ENCODE measurements at regions not wholly inside any gene's neighbourhood (a gene's known extent, or its start where the extent isn't known, plus 50 kb on each side); places are given as distances from the start of the nearest gene placed in this dataset.

DNA sequence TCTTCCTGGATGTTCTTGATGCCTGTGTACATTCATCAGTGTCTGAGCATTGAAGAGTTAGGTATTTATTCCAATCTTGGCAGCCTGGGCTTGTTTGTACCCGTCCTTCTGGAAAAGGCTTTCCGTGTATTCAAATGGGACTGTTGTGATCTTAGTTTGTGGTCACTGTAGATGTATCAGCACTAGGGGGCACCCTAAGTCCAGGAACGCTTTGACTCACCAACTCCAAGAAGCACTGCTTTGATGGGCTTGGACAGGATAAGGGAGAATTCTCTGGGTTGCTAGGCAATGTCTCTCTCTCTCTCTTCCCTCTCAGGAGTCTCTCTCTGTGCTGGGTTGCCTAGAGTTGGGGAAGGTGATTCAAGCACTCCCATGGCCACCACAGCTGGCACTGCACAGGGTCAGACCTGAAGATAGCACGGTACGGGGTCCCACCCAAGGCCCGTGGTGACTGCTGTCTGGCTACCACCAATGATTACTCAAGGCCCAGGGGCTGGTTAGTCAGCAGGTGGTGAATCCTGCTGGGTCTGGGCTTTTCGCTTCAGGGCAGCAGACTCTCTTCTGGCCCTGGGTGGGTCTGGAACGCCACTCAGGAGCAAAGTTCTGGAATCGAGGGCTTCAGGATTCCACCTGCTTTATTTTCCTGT is 211.1 kb upstream of the RGS6 start:
- TF ChIP-seq PREB (CRISPR knock-in tag; IDR thresholded peaks at IDR 0.05; ENCODE audit: borderline replicate concordance) = no peak
- TF ChIP-seq E2F5 (CRISPR knock-in tag; IDR thresholded peaks at IDR 0.05) = no peak
- TF ChIP-seq CTCF (IDR thresholded peaks at IDR 0.05) = peak; percentile 54
- TF ChIP-seq USF2 (CRISPR knock-in tag; IDR thresholded peaks at IDR 0.05) = no peak
- TF ChIP-seq CBFB (CRISPR knock-in tag; IDR thresholded peaks at IDR 0.05; ENCODE audit: low read depth) = no peak
- TF ChIP-seq NR1H2 (CRISPR knock-in tag; IDR thresholded peaks at IDR 0.05) = no peak
- TF ChIP-seq, protein P1, sequence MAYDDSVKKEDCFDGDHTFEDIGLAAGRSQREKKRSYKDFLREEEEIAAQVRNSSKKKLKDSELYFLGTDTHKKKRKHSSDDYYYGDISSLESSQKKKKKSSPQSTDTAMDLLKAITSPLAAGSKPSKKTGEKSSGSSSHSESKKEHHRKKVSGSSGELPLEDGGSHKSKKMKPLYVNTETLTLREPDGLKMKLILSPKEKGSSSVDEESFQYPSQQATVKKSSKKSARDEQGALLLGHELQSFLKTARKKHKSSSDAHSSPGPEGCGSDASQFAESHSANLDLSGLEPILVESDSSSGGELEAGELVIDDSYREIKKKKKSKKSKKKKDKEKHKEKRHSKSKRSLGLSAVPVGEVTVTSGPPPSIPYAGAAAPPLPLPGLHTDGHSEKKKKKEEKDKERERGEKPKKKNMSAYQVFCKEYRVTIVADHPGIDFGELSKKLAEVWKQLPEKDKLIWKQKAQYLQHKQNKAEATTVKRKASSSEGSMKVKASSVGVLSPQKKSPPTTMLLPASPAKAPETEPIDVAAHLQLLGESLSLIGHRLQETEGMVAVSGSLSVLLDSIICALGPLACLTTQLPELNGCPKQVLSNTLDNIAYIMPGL (CRISPR knock-in tag; IDR thresholded peaks at IDR 0.05) = no peak
- no peak for TF ChIP-seq SMAD4 (CRISPR knock-in tag; IDR thresholded peaks at IDR 0.05)
- no peak for TF ChIP-seq STAT6 (CRISPR knock-in tag; conservative IDR thresholded peaks at IDR 0.05; ENCODE audit: low read depth)
- TF ChIP-seq ATF3 (CRISPR knock-in tag; conservative IDR thresholded peaks at IDR 0.05) = no peak
- TF ChIP-seq CREB1 (CRISPR knock-in tag; IDR thresholded peaks at IDR 0.05) = no peak
- no peak for TF ChIP-seq TP53 (CRISPR knock-in tag; IDR thresholded peaks at IDR 0.05)
- TF ChIP-seq ZNF416 (CRISPR knock-in tag; IDR thresholded peaks at IDR 0.05) = no peak

All from WTC11 (cell line).